Neural crest cell (in vitro differentiated cells): ENCODE measurements at regions not wholly inside any gene's neighbourhood (a gene's known extent, or its start where the extent isn't known, plus 50 kb on each side); places are given as distances from the start of the nearest gene placed in this dataset.

Source experiments
- DNase-seq: peaks from one replicate; pipeline ENCODE4 v3.0.0; 2021; ENCODE audit warnings: low read depth, mixed read lengths, low spot score
- H3K27ac Mint-ChIP-seq: one replicate; pipeline ENCODE4 v1.8.0; 2021; ENCODE audit warnings: mild to moderate bottlenecking, mixed read lengths; ENCODE audit not compliant: unreplicated experiment
- H3K27me3 Mint-ChIP-seq: 2 replicates; pipeline ENCODE4 v1.8.0; 2021; ENCODE audit warnings: low read depth, mild to moderate bottlenecking, mixed read lengths
- H3K36me3 Mint-ChIP-seq: 2 replicates; pipeline ENCODE4 v1.8.0; 2021; ENCODE audit warnings: low read depth, mild to moderate bottlenecking, mixed read lengths
- H3K4me1 Mint-ChIP-seq: 2 replicates; pipeline ENCODE4 v1.8.0; 2021; ENCODE audit warnings: mixed read lengths
- H3K4me3 Mint-ChIP-seq: one replicate; pipeline ENCODE4 v1.8.0; 2021; ENCODE audit warnings: mild to moderate bottlenecking, mixed read lengths
- H3K9me3 Mint-ChIP-seq: 2 replicates; pipeline ENCODE4 v1.8.0; 2021; ENCODE audit warnings: mixed read lengths
- TF ChIP-seq, protein P1 (sequence below): fragments of 200-600 bp; sonication (generic); conservative IDR thresholded peaks from 2 replicates; pipeline ENCODE4 v1.5.0; 2021; ENCODE audit warnings: antibody characterized with exemption, mild to moderate bottlenecking

DNA sequence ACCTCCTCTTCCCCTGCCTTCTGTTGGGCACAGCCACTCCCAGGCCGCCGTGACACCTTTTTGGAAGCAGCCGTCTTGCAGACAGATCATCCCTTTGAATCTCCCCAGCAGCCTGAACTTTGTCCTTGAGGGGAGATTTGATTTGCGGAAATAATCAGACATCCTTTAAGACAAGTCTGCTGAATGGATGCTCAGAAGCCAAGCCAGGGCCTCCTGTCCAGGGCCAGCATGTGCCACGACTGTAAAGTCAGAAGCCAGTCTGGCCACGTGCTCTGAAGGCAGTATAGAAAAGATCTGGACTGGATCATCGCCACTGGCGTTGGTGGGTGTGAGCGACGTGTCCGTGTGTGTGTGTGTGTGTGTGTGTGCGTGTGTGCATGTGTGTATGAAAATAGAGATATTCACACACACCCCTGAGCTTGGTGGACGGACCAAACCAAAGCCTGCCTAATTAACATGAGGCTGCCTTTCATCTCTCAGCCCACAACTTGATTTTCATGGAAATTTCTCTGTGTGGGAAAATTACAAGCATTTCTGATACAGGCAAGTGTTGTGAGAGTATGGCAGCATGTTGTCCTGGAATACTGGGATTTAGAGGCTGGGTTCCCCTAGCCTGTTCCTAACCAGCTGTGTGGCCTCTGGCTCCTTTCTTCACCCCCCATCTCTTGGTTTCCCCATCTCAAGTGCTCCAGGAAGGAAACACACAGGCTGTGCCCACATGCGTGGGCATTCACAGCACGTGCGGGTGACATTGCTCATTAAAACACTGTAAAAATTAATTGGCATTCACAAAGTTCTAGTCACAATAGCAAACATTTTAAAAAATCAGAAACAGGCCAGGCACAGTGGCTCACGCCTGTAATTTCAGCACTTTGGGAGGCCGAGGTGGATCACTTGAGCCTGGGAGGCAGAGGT, 61.8 kb upstream of the WNT7B start:
- H3K27me3 Mint-ChIP-seq = peaks cover 43% of the 10 kb centered on the region
- TF ChIP-seq, protein P1, sequence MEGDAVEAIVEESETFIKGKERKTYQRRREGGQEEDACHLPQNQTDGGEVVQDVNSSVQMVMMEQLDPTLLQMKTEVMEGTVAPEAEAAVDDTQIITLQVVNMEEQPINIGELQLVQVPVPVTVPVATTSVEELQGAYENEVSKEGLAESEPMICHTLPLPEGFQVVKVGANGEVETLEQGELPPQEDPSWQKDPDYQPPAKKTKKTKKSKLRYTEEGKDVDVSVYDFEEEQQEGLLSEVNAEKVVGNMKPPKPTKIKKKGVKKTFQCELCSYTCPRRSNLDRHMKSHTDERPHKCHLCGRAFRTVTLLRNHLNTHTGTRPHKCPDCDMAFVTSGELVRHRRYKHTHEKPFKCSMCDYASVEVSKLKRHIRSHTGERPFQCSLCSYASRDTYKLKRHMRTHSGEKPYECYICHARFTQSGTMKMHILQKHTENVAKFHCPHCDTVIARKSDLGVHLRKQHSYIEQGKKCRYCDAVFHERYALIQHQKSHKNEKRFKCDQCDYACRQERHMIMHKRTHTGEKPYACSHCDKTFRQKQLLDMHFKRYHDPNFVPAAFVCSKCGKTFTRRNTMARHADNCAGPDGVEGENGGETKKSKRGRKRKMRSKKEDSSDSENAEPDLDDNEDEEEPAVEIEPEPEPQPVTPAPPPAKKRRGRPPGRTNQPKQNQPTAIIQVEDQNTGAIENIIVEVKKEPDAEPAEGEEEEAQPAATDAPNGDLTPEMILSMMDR = no peak
- H3K36me3 Mint-ChIP-seq = no peaks in the 10 kb centered on the region
- DNase-seq = no peak
- H3K4me1 Mint-ChIP-seq = peaks cover 12% of the 10 kb centered on the region
- H3K9me3 Mint-ChIP-seq = no peaks in the 10 kb centered on the region
- H3K4me3 Mint-ChIP-seq = peak overlapping the region; percentile 60
- no peak overlapping the region for H3K27ac Mint-ChIP-seq

DNA sequence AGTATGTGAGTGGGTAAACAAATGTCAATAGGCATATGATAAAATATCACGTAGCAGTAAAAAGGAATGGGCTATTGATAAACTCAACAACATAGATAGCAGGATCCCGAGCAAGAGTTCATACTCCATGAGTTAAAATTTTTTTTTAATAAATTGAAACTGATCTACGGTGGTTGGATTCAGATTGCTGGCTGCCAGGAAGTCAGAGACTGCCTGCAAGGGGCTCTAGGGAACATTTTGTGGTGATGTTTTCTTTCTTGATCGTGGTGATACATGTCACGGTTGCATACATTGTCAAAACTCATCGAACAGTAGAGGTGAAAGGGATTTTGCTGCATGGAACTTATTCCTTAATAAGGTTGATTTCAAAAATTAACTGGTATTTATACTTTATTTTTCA, 62.6 kb upstream of the WNT7B start:
- H3K4me3 Mint-ChIP-seq = no peak overlapping the region
- no peaks in the 10 kb centered on the region for H3K36me3 Mint-ChIP-seq
- H3K27ac Mint-ChIP-seq = no peak overlapping the region
- peaks cover 12% of the 10 kb centered on the region for H3K4me1 Mint-ChIP-seq
- peaks cover 50% of the 10 kb centered on the region for H3K27me3 Mint-ChIP-seq
- TF ChIP-seq, protein P1 = no peak
- DNase-seq = no peak
- H3K9me3 Mint-ChIP-seq = no peaks in the 10 kb centered on the region

DNA sequence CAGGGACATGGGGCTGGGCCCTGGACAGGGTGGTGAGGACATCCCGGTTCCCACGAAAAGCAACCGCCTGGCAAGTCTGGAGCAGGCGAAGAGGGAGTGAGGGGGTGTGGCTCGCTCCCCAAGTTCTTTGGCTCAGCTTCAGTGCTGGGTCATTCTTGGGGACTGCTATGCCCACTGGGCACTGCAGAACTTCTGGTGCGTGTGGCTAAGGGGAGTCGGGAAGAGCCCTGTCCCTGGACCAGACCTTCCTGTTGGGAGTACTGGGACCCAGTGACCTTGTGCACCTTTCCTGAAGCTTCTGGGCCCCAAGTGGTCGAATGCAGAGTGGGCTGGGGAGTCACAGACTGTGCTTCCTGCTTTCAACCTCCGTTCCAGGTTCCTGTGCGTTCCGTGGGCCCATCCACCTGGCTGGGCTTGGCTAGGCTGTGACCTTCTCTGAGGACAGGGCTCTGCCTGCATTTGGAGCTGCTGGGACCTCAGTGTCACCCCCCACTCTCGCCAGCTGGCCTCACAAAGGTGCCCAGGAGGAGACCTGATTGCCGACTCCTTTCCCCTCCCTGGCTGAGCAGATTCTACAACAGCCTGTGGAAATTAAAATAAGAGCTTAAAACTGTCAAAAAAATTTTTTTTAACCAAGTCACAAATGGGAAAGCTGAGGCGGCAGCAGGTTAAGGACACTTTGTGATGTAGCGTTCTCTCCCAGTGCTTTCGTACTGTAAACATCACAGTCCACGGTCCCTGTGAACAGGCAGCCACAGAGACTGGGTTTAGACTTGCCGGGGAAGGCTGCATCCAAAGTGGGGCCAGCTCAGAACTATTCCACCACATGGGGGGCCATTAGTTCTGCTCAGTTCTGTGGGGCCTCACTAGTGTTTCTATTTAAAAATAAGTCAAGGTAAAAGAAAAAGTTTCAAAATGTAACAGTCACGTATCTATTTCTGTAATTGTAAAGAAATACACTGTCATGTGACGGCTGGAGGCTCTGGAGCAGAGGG, 63.8 kb upstream of the WNT7B start:
- H3K27ac Mint-ChIP-seq = no peak overlapping the region
- no peaks in the 10 kb centered on the region for H3K36me3 Mint-ChIP-seq
- DNase-seq = no peak
- H3K9me3 Mint-ChIP-seq = no peaks in the 10 kb centered on the region
- H3K27me3 Mint-ChIP-seq = peaks cover 59% of the 10 kb centered on the region
- TF ChIP-seq, protein P1 = no peak
- H3K4me1 Mint-ChIP-seq = peaks cover 5% of the 10 kb centered on the region
- H3K4me3 Mint-ChIP-seq = no peak overlapping the region

DNA sequence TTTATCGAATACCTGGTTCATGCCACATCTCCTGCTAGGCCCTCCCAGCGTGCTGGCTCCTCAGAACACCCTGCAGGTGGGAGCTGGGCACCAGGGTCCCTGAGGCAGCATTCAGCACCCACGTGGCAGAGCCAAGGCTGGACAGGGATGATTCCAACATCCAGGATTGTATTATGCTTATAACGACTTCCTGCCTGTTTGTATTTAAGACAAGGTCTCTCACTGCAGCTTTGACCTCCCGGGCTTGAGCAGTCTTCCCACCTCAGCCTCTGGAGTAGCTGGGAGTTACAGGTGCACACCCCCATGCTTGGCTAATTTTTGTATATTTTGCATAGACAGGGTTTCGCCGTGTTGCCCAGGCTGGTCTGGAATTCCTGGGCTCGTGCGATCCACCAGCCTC, 64.7 kb upstream of the WNT7B start:
- H3K9me3 Mint-ChIP-seq = no peaks in the 10 kb centered on the region
- peaks cover under 1% of the 10 kb centered on the region for H3K4me1 Mint-ChIP-seq
- H3K4me3 Mint-ChIP-seq = no peak overlapping the region
- peaks cover 68% of the 10 kb centered on the region for H3K27me3 Mint-ChIP-seq
- TF ChIP-seq, protein P1 = no peak
- no peak overlapping the region for H3K27ac Mint-ChIP-seq
- H3K36me3 Mint-ChIP-seq = no peaks in the 10 kb centered on the region
- DNase-seq = no peak

DNA sequence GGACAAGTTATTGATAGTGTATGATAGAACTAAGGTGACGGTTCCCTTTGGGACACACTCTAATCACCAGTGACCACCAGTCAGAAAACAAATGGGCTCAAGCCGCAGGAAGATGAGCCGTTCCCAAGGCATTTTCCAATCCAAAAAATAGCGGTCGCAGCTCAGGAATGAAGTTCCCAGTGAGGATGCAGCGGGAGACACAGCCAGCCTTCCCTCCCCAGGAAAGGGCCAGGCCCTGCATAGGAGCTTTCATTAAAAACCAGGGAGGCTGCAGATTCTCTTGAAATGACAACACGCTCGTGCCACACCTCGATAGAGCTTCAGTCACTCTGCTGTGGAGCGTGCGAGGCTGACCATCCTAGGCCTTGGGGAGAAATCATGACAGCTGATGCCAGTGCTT, 65.8 kb upstream of the WNT7B start:
- no peak for DNase-seq
- Mint-ChIP-seq H3K4me1 (no peaks in the 10 kb centered on the region), H3K27me3 (peaks cover 78% of the 10 kb centered on the region), H3K36me3 (no peaks in the 10 kb centered on the region), H3K27ac (no peak overlapping the region), H3K4me3 (no peak overlapping the region), H3K9me3 (no peaks in the 10 kb centered on the region)
- TF ChIP-seq, protein P1 = no peak
